ENCODE measurements at regions not wholly inside any gene's neighbourhood (a gene's known extent, or its start where the extent isn't known, plus 50 kb on each side); places are given as distances from the start of the nearest gene placed in this dataset.
"Not testable (repeated sequence)": the region's sequence is repeated elsewhere in the genome, so short reads cannot be mapped to it uniquely, and the experiment has no call there.

DNA sequence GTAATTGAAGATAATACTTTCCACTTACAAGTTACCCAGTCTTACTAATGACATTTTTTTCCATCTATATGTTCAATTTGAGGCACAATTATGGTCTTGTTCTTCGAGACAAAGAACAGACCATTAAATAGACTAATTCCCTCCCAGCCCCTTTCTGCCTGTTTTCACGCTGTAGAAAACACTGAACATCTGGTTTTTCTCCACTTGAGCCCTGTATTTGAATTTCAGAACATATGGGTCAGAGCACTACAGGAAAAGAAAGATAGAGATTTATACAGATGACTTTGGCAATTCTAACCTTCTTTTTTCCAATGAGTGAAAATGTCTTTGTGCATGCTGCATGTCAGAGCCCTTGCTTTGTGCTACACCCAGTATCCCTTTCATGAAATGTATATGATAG, 506.9 kb downstream of the LRRC70 start:
- Histone ChIP-seq H2AFZ (no peak overlapping the region), H3K9me3 (ENCODE audit: control insufficient read depth, low read length) (no peaks in the 10 kb centered on the region), H3K79me2 (no peaks in the 10 kb centered on the region), H3K27ac (no peak overlapping the region), H3K9ac (no peak overlapping the region), H3K4me3 (ENCODE audit: low read depth, low read length) (no peak overlapping the region), H3K4me1 (no peaks in the 10 kb centered on the region), H3K36me3 (ENCODE audit: control insufficient read depth, insufficient read depth, low read length) (no peaks in the 10 kb centered on the region), H3K27me3 (ENCODE audit: control insufficient read depth, insufficient read depth, low read length) (no peaks in the 10 kb centered on the region), H3K4me2 (ENCODE audit: low read length) (no peak overlapping the region)
- no peak for TF ChIP-seq CTCF (IDR thresholded peaks at IDR 0.05)

DNA sequence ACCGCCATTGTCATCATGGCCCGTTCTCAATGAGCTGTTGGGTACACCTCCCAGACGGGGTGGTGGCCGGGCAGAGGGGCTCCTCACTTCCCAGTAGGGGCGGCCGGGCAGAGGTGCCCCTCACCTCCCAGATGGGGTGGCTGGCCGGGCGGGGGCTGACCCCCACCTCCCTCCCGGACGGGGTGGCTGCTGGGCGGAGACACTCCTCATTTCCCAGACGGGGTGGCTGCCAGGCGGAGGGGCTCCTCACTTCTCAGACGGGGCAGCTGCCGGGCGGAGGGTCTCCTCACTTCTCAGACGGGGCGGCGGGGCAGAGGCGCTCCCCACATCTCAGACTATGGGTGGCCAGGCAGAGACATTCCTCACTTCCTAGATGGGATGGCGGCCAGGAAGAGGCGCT, 505.1 kb downstream of the LRRC70 start:
- H3K4me1 ChIP-seq; H2AFZ ChIP-seq; H3K27me3 ChIP-seq (ENCODE audit: control insufficient read depth, insufficient read depth, low read length); H3K4me2 ChIP-seq (ENCODE audit: low read length); H3K4me3 ChIP-seq (ENCODE audit: low read depth, low read length); H3K36me3 ChIP-seq (ENCODE audit: control insufficient read depth, insufficient read depth, low read length); H3K79me2 ChIP-seq; H3K9ac ChIP-seq; H3K9me3 ChIP-seq (ENCODE audit: control insufficient read depth, low read length); H3K27ac ChIP-seq: not testable (repeated sequence)

DNA sequence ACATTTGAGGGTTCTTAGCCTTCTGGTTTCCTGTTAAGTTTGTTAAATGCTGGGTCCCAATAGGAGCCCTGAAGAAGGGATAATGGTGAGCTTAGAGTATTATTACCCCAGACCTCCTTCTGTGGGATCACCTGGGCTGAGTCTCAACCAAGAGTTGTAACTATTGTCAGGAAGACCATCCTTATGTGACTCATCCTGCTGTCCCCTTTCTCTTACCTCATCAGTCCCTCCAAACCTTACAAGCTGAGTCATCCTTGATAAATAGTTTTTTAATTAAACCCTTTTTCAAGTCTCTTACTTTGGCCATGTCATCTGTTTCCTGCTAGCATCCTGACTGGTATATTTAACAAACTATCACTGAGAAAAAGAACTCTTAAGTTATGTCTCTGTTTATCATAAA, 502.8 kb downstream of the LRRC70 start:
- no peak overlapping the region for H3K9ac ChIP-seq
- H3K27me3 ChIP-seq (ENCODE audit: control insufficient read depth, insufficient read depth, low read length): no peaks in the 10 kb centered on the region
- H3K79me2 ChIP-seq: no peaks in the 10 kb centered on the region
- H3K36me3 ChIP-seq (ENCODE audit: control insufficient read depth, insufficient read depth, low read length): no peaks in the 10 kb centered on the region
- no peak overlapping the region for H3K4me2 ChIP-seq (ENCODE audit: low read length)
- H3K4me3 ChIP-seq (ENCODE audit: low read depth, low read length): no peak overlapping the region
- H3K4me1 ChIP-seq: no peaks in the 10 kb centered on the region
- TF ChIP-seq CTCF (IDR thresholded peaks at IDR 0.05): no peak
- H3K27ac ChIP-seq: no peak overlapping the region
- no peaks in the 10 kb centered on the region for H3K9me3 ChIP-seq (ENCODE audit: control insufficient read depth, low read length)
- no peak overlapping the region for H2AFZ ChIP-seq

GRCh38 chr5:63070001-63070400, 491.4 kb downstream of the LRRC70 start:
- no peaks in the 10 kb centered on the region for H3K4me1 ChIP-seq
- H3K9me3 ChIP-seq (ENCODE audit: control insufficient read depth, low read length): no peaks in the 10 kb centered on the region
- no peaks in the 10 kb centered on the region for H3K79me2 ChIP-seq
- no peaks in the 10 kb centered on the region for H3K27me3 ChIP-seq (ENCODE audit: control insufficient read depth, insufficient read depth, low read length)
- TF ChIP-seq CTCF (IDR thresholded peaks at IDR 0.05): no peak
- no peak overlapping the region for H3K4me3 ChIP-seq (ENCODE audit: low read depth, low read length)
- no peak overlapping the region for H3K4me2 ChIP-seq (ENCODE audit: low read length)
- H2AFZ ChIP-seq: no peak overlapping the region
- no peak overlapping the region for H3K9ac ChIP-seq
- H3K27ac ChIP-seq: no peak overlapping the region
- no peaks in the 10 kb centered on the region for H3K36me3 ChIP-seq (ENCODE audit: control insufficient read depth, insufficient read depth, low read length)

DNA sequence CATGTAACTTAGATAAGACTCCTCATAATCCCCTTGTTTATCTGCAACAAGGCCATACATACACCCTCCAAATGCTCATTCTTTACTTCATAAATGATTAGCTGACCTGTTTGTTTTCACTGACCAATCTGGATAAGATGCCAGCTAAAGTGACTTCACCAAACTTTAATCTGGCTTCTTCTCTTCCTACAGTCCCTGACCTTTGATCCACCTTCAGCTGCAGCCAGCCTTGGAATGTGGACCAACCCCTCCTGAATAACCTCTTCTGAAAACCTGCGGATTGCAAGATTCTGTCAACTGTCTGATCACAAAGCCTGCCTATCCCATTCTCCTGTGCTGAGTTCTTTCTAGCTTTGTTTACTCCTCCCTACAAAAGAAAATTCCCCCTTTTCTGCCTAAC, 476.8 kb downstream of the LRRC70 start:
- Histone ChIP-seq H2AFZ (no peak overlapping the region), H3K9me3 (ENCODE audit: control insufficient read depth, low read length) (no peaks in the 10 kb centered on the region), H3K9ac (no peak overlapping the region), H3K36me3 (ENCODE audit: control insufficient read depth, insufficient read depth, low read length) (no peaks in the 10 kb centered on the region), H3K27ac (no peak overlapping the region), H3K4me3 (ENCODE audit: low read depth, low read length) (no peak overlapping the region), H3K4me1 (no peaks in the 10 kb centered on the region), H3K4me2 (ENCODE audit: low read length) (no peak overlapping the region), H3K27me3 (ENCODE audit: control insufficient read depth, insufficient read depth, low read length) (no peaks in the 10 kb centered on the region), H3K79me2 (no peaks in the 10 kb centered on the region)
- TF ChIP-seq CTCF (IDR thresholded peaks at IDR 0.05): no peak

Measured in parathyroid adenoma (tissue), 2 donors.